ENCODE measurements at regions not wholly inside any gene's neighbourhood (a gene's known extent, or its start where the extent isn't known, plus 50 kb on each side); places are given as distances from the start of the nearest gene placed in this dataset.

- H3K4me3 ChIP-seq (replicated peaks in 1 of 3; ENCODE audit: insufficient read depth in 1 of 3, low read depth in 1 of 3, low read length in 3 of 3), result no peak overlapping the region
- no peak overlapping the region for H3K9ac ChIP-seq (replicated peaks; ENCODE audit: extremely low read depth, insufficient read depth, low read length)
- H3K36me3 ChIP-seq (ENCODE audit: control insufficient read depth in 2 of 2, extremely low read depth in 1 of 2, insufficient read depth in 2 of 2, low read length in 2 of 2), result no peaks in the 10 kb centered on the region
- H4K20me1 ChIP-seq (replicated peaks; ENCODE audit: control insufficient read depth, extremely low read depth, insufficient read depth, low read length), result no peaks in the 10 kb centered on the region
- no peaks in the 10 kb centered on the region for H3K4me1 ChIP-seq (ENCODE audit: control insufficient read depth, extremely low read depth, insufficient read depth, low read length)
- ChIA-PET CTCF (interaction anchor here (1.6 kb wide), 1 partner anchor 11 kb away, joined by 3 read pairs; no protein-coding TSS in a partner anchor), POLR2A (no interaction called here)
- dilution Hi-C loops (cut with MboI; ENCODE audit: extremely low pct_ligation_motif_present, low sequenced_read_pairs) (no loop called here), intact Hi-C loops (cut with micrococcal nuclease) (no loop called here)
- no peak overlapping the region for H3K27ac ChIP-seq (ENCODE audit: insufficient read depth, low read depth, low read length)
- no peaks in the 10 kb centered on the region for H3K79me2 ChIP-seq (ENCODE audit: control insufficient read depth, insufficient read depth, low read length)
- no peak overlapping the region for H3K4me2 ChIP-seq (ENCODE audit: insufficient read depth, low read length)
- DNase-seq (ENCODE audit: low read depth, low spot score), result no peak
- no peaks in the 10 kb centered on the region for H3K9me3 ChIP-seq (replicated peaks; ENCODE audit: control insufficient read depth, insufficient read depth, low read length)
- no peak for FAIRE-seq
- no peaks in the 10 kb centered on the region for H3K27me3 ChIP-seq (ENCODE audit: control insufficient read depth in 2 of 2, insufficient read depth in 2 of 2, low read length in 2 of 2)
- no peak overlapping the region for H2AFZ ChIP-seq (ENCODE audit: low read depth, low read length)
- no TSS peak for BruUV-seq (replicated peaks)
- TF ChIP-seq MAX (IDR thresholded peaks at IDR 0.05; ENCODE audit: insufficient read depth, insufficient read length) (no peak), GATA2 (IDR thresholded peaks at IDR 0.05; ENCODE audit: insufficient read depth, insufficient read length, low read depth, low read length) (no peak), POLR2AphosphoS5 (IDR thresholded peaks at IDR 0.05; ENCODE audit: insufficient read depth, low read depth, low read length) (no peak), MYC (IDR thresholded peaks at IDR 0.05; ENCODE audit: low read depth, low read length) (no peak), POLR2A (IDR thresholded peaks at IDR 0.05; ENCODE audit: low read depth, low read length) (no peak), EZH2 (IDR thresholded peaks at IDR 0.05; ENCODE audit: borderline replicate concordance, low read depth, low read length, severe bottlenecking) (no peak), FOS (IDR thresholded peaks at IDR 0.05; ENCODE audit: borderline replicate concordance, insufficient read depth, low read length) (no peak), JUN (IDR thresholded peaks at IDR 0.05; ENCODE audit: borderline replicate concordance, insufficient read depth, insufficient read length, low read depth) (no peak)
- TF ChIP-seq, protein P1, sequence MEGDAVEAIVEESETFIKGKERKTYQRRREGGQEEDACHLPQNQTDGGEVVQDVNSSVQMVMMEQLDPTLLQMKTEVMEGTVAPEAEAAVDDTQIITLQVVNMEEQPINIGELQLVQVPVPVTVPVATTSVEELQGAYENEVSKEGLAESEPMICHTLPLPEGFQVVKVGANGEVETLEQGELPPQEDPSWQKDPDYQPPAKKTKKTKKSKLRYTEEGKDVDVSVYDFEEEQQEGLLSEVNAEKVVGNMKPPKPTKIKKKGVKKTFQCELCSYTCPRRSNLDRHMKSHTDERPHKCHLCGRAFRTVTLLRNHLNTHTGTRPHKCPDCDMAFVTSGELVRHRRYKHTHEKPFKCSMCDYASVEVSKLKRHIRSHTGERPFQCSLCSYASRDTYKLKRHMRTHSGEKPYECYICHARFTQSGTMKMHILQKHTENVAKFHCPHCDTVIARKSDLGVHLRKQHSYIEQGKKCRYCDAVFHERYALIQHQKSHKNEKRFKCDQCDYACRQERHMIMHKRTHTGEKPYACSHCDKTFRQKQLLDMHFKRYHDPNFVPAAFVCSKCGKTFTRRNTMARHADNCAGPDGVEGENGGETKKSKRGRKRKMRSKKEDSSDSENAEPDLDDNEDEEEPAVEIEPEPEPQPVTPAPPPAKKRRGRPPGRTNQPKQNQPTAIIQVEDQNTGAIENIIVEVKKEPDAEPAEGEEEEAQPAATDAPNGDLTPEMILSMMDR (IDR thresholded peaks at IDR 0.05; ENCODE audit: extremely low read depth in 1 of 2, insufficient read depth in 1 of 2, low read depth in 1 of 2, low read length in 2 of 2), result no peak
- H3K9me1 ChIP-seq (replicated peaks; ENCODE audit: control insufficient read depth, extremely low read depth, insufficient read depth, low read length), result no peaks in the 10 kb centered on the region
Observed at GRCh38 chr4:126087101-126087500, 772.3 kb downstream of the FAT4 start.
